ENCODE measurements at regions not wholly inside any gene's neighbourhood (a gene's known extent, or its start where the extent isn't known, plus 50 kb on each side); places are given as distances from the start of the nearest gene placed in this dataset.
"Not testable (repeated sequence)": the region's sequence is repeated elsewhere in the genome, so short reads cannot be mapped to it uniquely, and the experiment has no call there.

DNA sequence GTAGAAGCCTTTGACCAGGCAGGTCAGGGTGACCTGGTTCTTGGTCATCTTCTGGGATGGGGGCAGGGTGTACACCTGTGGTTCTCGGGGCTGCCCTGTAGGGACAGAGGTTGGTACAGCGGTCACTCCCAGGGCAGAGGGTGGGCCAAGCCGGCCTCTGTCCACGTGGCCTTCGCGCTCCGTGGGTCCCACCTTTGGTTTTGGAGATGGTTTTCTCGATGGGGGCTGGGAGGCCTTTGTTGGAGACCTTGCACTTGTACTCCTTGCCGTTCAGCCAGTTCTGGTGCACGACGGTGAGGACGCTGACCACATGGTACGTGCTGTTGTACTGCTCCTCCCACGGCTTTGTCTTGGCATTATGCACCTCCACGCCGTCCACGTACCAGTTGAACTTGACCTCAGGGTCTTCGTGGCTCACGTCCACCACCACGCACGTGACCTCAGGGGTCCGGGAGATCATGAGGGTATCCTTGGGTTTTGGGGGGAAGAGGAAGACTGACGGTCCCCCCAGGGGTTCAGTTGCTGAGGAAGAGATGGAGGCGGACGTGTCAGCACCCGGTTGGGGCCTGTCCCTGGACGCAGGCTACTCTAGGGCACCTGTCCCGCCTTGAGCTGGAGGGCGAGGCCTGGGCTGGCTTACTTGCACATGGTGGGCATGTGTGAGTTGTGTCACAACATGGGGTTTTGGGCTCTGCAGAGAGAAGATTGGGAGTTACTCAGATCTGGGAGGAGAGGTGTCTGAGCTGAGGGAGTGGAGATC is 142.3 kb downstream of the TMEM121 start:
- not testable (repeated sequence) for H3K4me3 ChIP-seq (ENCODE audit: low read length); DNase-seq (ENCODE audit: low read depth)

DNA sequence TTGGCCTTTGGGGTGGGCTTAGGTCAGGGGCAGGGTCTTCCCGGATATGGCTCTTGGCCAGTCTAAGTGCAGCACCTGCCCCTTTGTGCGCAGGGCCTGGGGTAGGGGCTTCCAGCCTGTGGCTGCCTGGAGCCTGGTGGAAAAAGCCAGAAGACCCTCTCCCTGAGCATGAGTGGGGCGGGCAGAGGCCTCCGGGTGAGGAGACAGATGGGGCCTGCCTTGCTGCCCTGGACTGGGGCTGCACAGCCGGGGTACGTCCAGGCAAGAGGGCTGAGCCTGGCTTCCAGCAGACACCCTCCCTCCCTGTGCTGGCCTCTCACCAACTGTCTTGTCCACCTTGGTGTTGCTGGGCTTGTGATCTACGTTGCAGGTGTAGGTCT is 142.8 kb downstream of the TMEM121 start:
- DNase-seq (ENCODE audit: low read depth); H3K4me3 ChIP-seq (ENCODE audit: low read length): not testable (repeated sequence)

DNA sequence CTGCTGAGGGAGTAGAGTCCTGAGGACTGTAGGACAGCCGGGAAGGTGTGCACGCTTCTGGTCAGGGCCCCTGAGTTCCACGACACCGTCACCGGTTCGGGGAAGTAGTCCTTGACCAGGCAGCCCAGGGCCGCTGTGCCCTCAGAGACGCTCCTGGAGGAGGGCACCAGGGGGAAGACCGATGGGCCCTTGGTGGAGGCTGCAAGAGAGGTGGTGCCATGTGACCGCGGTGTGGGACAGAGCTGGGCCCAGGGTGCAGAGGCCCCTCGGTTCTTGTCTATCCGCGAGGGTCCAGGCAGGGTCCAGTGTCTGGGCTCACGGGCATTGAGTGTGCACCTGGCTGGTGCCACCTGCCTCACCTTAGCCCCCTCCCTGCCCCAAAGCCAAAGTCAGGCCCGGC is 143.3 kb downstream of the TMEM121 start:
- H3K4me3 ChIP-seq (ENCODE audit: low read length); DNase-seq (ENCODE audit: low read depth): not testable (repeated sequence)

GRCh38 chr14:105672450-105673200 is 146.2 kb downstream of the TMEM121 start:
- not testable (repeated sequence) for DNase-seq (ENCODE audit: low read depth); H3K4me3 ChIP-seq (ENCODE audit: low read length)

- H3K4me3 ChIP-seq (ENCODE audit: low read length); DNase-seq (ENCODE audit: low read depth): not testable (repeated sequence)
Measured at GRCh38 chr14:105675433-105675832, 149.1 kb downstream of the TMEM121 start.

DNA sequence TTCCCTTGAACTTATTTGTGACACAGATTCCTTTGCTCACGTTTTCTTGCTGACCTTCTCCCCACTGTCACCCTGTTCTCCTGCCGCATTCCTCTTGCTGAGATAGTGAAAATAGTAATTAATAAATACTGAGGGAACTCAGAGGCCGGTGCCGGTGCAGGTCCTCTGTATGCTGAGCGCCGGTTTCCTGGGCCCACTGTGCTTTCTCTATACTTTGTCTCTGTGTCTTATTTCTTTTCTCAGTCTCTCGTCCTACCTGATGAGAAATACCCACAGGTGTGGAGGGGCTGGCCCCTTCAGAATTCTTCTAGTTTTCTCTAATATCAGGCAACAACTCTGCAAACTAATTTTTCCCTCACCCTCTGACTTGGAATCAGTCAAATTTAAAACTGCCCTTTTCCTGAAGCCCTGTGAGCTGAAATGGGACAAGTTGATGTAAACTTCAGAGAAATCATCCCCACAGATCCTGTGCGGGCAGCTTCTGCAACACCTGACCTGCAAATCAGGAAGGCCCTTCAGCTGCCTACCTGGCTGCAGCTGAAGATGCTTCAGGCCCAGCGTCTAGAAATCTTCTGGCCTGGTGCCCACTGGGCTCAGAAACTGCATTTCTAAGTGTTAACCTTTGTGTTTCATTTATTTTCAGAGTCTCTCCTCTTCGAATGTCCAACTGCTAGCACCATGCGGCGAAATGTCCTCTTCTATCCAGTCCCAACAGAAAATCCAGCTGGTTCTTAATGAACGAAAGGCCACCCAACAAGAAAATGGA is 149.7 kb downstream of the TMEM121 start:
- not testable (repeated sequence) for H3K4me3 ChIP-seq (ENCODE audit: low read length); DNase-seq (ENCODE audit: low read depth)

DNA sequence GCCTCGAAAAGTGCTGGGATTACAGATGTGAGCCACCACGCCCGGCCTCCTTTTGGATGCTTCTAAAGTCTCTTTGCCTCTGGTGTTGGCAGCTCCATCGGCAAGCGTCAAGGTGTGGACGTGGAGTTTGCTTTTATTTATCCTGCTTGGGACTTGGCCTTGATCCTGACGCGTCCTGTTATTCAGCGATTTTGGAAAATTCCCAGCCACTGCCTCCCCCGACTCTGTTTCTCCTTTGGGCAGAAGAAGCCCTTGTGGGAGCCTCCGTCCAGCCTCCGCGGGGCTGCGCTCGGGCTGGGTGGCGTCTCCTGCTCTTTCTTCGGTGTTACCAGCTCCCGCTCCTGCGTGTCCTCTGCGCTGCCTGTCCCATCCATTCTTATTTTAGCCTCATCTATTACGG is 151.7 kb downstream of the TMEM121 start:
- not testable (repeated sequence) for H3K4me3 ChIP-seq (ENCODE audit: low read length); DNase-seq (ENCODE audit: low read depth)

GRCh38 chr14:105678996-105679958 is 152.9 kb downstream of the TMEM121 start:
- DNase-seq (ENCODE audit: low read depth); H3K4me3 ChIP-seq (ENCODE audit: low read length): not testable (repeated sequence)

DNA sequence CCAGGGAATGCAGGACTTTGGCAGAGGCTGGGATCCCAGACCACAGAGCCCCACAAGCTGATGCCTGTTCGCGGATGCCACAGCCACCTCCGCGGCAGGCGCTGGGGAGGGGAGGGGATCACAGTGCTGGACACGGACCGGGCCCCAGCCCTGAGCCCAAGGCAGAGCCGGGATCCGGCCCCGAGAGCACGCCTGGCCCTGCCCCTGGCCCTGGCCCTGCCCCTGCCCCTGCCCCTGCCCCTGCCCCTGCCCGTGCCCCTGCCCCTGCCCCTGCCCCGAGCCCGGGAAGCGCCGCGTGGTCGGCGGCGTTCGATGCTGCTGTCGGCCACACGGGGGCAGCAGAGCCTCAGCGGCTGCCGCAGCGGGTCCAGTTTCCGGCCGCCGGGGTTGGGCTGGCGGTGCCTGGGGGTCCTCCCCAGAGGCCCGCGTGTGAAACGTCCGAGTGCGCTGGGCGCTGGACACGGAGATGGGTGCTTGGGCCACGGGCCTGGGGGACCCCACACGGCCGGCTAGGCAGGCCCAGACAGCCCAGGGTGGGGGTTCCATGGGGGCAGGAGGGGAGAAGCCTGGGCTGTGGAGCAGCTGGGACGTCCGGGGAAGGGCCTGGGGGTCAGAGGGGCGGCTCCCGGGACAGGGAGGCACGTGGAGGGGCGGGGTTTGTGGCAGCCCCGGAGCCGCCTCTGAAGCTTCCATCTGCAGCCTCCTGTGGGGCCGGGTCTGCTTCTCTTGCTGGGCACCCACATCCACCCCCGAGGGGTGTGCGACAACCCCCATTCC is 153.8 kb downstream of the TMEM121 start:
- DNase-seq (ENCODE audit: low read depth); H3K4me3 ChIP-seq (ENCODE audit: low read length): not testable (repeated sequence)

- not testable (repeated sequence) for H3K4me3 ChIP-seq (ENCODE audit: low read length); DNase-seq (ENCODE audit: low read depth)
Measured at GRCh38 chr14:105680736-105681098, 154.3 kb downstream of the TMEM121 start.

DNA sequence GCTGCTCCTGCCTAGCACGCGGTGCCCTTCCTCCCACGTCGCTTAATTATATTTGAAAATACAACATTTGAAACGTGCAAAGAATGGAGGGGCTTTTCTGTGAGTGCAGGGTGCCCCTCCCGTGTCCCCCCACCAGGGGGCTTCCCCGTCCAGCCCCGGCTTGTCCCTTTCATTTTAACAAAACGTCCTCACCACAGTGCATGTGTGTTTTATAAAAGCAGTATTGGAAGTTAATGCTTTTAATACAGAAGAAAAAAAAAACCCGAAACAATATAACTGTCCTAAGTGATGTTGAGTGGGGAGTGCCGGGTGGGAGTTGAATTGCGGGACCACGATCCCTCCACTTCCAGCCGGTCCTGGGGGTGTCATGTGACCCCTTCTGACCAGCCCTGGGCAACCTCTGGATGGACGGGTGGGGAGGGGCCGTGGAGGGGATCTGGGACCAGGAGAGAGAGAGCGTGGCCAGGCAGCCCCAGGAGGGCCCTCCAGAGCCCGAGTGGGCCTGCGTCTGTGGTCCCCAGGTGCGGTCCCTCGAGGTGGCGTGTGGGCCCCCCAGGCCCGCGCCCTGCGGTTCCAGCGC is 155.3 kb downstream of the TMEM121 start:
- not testable (repeated sequence) for H3K4me3 ChIP-seq (ENCODE audit: low read length); DNase-seq (ENCODE audit: low read depth)

GRCh38 chr14:105682442-105682841 is 156.1 kb downstream of the TMEM121 start:
- H3K4me3 ChIP-seq (ENCODE audit: low read length); DNase-seq (ENCODE audit: low read depth): not testable (repeated sequence)
